ENCODE measurements at regions not wholly inside any gene's neighbourhood (a gene's known extent, or its start where the extent isn't known, plus 50 kb on each side); places are given as distances from the start of the nearest gene placed in this dataset.

DNA sequence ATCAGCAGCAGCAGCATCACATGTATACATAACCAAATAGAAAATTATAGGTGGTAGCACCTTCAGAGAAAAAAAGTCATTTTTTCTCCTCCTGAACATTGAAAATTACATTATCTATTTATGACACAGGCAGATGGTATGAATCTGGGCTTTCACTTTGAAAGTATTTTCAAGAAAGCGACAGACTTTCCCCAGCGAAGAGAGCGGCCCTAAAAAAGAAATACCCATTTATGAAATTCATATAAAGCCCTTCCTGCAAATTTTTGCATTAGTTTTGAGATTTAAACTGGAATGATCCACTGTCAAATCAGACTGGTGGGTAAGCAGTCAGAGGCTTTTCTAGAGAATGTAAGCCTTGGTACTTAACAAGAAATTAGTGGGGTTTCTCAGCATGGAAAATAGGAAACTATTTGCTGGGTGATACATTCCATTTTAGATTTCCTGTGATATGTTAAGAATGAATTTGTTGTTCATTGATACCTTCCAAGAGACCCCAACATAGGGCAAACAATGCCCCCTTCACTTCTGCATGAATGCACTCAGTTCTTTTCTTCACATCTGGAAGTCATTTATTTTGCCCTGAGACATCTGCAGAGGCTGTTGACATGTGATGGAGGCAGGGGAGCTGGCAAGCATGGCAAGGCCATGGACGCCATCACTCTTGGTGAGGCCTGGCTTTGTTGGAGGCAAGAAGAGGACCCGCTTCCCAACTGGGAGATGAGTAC, 147.0 kb downstream of the LINC00237 start:
- H3K4me3 ChIP-seq (ENCODE audit: insufficient read depth, low read depth, low read length): no peak overlapping the region
- DNase-seq (ENCODE audit: low read depth): no peak
- FAIRE-seq: no peak
- H2AFZ ChIP-seq (ENCODE audit: low read depth, low read length): no peak overlapping the region
- no peaks in the 10 kb centered on the region for H3K36me3 Mint-ChIP-seq (ENCODE audit: low read depth, unreplicated experiment)
- no peak overlapping the region for H3K27ac Mint-ChIP-seq (ENCODE audit: unreplicated experiment)
- no peak for TF ChIP-seq EZH2 (IDR thresholded peaks at IDR 0.05; ENCODE audit: insufficient read depth, low read length)
- TF ChIP-seq, protein P1, sequence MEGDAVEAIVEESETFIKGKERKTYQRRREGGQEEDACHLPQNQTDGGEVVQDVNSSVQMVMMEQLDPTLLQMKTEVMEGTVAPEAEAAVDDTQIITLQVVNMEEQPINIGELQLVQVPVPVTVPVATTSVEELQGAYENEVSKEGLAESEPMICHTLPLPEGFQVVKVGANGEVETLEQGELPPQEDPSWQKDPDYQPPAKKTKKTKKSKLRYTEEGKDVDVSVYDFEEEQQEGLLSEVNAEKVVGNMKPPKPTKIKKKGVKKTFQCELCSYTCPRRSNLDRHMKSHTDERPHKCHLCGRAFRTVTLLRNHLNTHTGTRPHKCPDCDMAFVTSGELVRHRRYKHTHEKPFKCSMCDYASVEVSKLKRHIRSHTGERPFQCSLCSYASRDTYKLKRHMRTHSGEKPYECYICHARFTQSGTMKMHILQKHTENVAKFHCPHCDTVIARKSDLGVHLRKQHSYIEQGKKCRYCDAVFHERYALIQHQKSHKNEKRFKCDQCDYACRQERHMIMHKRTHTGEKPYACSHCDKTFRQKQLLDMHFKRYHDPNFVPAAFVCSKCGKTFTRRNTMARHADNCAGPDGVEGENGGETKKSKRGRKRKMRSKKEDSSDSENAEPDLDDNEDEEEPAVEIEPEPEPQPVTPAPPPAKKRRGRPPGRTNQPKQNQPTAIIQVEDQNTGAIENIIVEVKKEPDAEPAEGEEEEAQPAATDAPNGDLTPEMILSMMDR (IDR thresholded peaks at IDR 0.05; ENCODE audit: insufficient read depth, low read depth, low read length): no peak
- H4K20me1 ChIP-seq (ENCODE audit: insufficient read depth, low read length): no peaks in the 10 kb centered on the region
- H3K27me3 Mint-ChIP-seq (ENCODE audit: low read depth, unreplicated experiment): peaks cover 8% of the 10 kb centered on the region
- no peak overlapping the region for H3K4me2 ChIP-seq (ENCODE audit: low read length)
- no peaks in the 10 kb centered on the region for H3K36me3 ChIP-seq (ENCODE audit: insufficient read depth, low read length)
- no peaks in the 10 kb centered on the region for H3K79me2 ChIP-seq (ENCODE audit: insufficient read depth, low read length)
- no peaks in the 10 kb centered on the region for H3K4me1 Mint-ChIP-seq (ENCODE audit: low read depth, unreplicated experiment)
- no peak overlapping the region for H3K9ac ChIP-seq (ENCODE audit: low read length)
- H3K4me1 ChIP-seq (ENCODE audit: insufficient read depth, low read length): no peaks in the 10 kb centered on the region
- H3K27ac ChIP-seq (ENCODE audit: low read depth, low read length): no peak overlapping the region
- H3K4me3 Mint-ChIP-seq (ENCODE audit: unreplicated experiment): no peak overlapping the region
- H3K9me3 Mint-ChIP-seq (ENCODE audit: unreplicated experiment): no peaks in the 10 kb centered on the region
- no peaks in the 10 kb centered on the region for H3K27me3 ChIP-seq (ENCODE audit: insufficient read depth, low read length)
- peaks cover 4% of the 10 kb centered on the region for H3K9me3 ChIP-seq (ENCODE audit: insufficient read depth, low read depth, low read length)

- peaks cover 10% of the 10 kb centered on the region for H3K27me3 Mint-ChIP-seq (ENCODE audit: low read depth, unreplicated experiment)
- no peaks in the 10 kb centered on the region for H3K4me1 Mint-ChIP-seq (ENCODE audit: low read depth, unreplicated experiment)
- H3K27ac Mint-ChIP-seq (ENCODE audit: unreplicated experiment): no peak overlapping the region
- no peak for DNase-seq (ENCODE audit: low read depth)
- no peak overlapping the region for H2AFZ ChIP-seq (ENCODE audit: low read depth, low read length)
- H3K9me3 ChIP-seq (ENCODE audit: insufficient read depth, low read depth, low read length): peaks cover 2% of the 10 kb centered on the region
- H3K79me2 ChIP-seq (ENCODE audit: insufficient read depth, low read length): no peaks in the 10 kb centered on the region
- H3K36me3 Mint-ChIP-seq (ENCODE audit: low read depth, unreplicated experiment): no peaks in the 10 kb centered on the region
- H4K20me1 ChIP-seq (ENCODE audit: insufficient read depth, low read length): no peaks in the 10 kb centered on the region
- FAIRE-seq: no peak
- no peaks in the 10 kb centered on the region for H3K27me3 ChIP-seq (ENCODE audit: insufficient read depth, low read length)
- no peaks in the 10 kb centered on the region for H3K4me1 ChIP-seq (ENCODE audit: insufficient read depth, low read length)
- H3K9ac ChIP-seq (ENCODE audit: low read length): no peak overlapping the region
- H3K4me2 ChIP-seq (ENCODE audit: low read length): no peak overlapping the region
- no peak overlapping the region for H3K4me3 ChIP-seq (ENCODE audit: insufficient read depth, low read depth, low read length)
- TF ChIP-seq, protein P1 (IDR thresholded peaks at IDR 0.05; ENCODE audit: insufficient read depth, low read depth, low read length): no peak
- no peak for TF ChIP-seq EZH2 (IDR thresholded peaks at IDR 0.05; ENCODE audit: insufficient read depth, low read length)
- H3K4me3 Mint-ChIP-seq (ENCODE audit: unreplicated experiment): no peak overlapping the region
- H3K9me3 Mint-ChIP-seq (ENCODE audit: unreplicated experiment): peaks cover 2% of the 10 kb centered on the region
- H3K36me3 ChIP-seq (ENCODE audit: insufficient read depth, low read length): no peaks in the 10 kb centered on the region
- no peak overlapping the region for H3K27ac ChIP-seq (ENCODE audit: low read depth, low read length)
These were observed 149.6 kb downstream of the LINC00237 start for GRCh38 chr20:20956513-20956931.

- Mint-ChIP-seq H3K9me3 (ENCODE audit: unreplicated experiment) (peaks cover 2% of the 10 kb centered on the region), H3K4me1 (ENCODE audit: low read depth, unreplicated experiment) (no peaks in the 10 kb centered on the region), H3K27me3 (ENCODE audit: low read depth, unreplicated experiment) (peaks cover 10% of the 10 kb centered on the region), H3K36me3 (ENCODE audit: low read depth, unreplicated experiment) (no peaks in the 10 kb centered on the region), H3K4me3 (ENCODE audit: unreplicated experiment) (no peak overlapping the region), H3K27ac (ENCODE audit: unreplicated experiment) (no peak overlapping the region)
- H3K79me2 ChIP-seq (ENCODE audit: insufficient read depth, low read length): no peaks in the 10 kb centered on the region
- no peaks in the 10 kb centered on the region for H3K4me1 ChIP-seq (ENCODE audit: insufficient read depth, low read length)
- FAIRE-seq: no peak
- H3K27me3 ChIP-seq (ENCODE audit: insufficient read depth, low read length): no peaks in the 10 kb centered on the region
- TF ChIP-seq EZH2 (IDR thresholded peaks at IDR 0.05; ENCODE audit: insufficient read depth, low read length): no peak
- TF ChIP-seq, protein P1 (IDR thresholded peaks at IDR 0.05; ENCODE audit: insufficient read depth, low read depth, low read length): no peak
- H4K20me1 ChIP-seq (ENCODE audit: insufficient read depth, low read length): no peaks in the 10 kb centered on the region
- H2AFZ ChIP-seq (ENCODE audit: low read depth, low read length): no peak overlapping the region
- H3K4me2 ChIP-seq (ENCODE audit: low read length): no peak overlapping the region
- H3K27ac ChIP-seq (ENCODE audit: low read depth, low read length): no peak overlapping the region
- no peak overlapping the region for H3K4me3 ChIP-seq (ENCODE audit: insufficient read depth, low read depth, low read length)
- no peaks in the 10 kb centered on the region for H3K36me3 ChIP-seq (ENCODE audit: insufficient read depth, low read length)
- H3K9me3 ChIP-seq (ENCODE audit: insufficient read depth, low read depth, low read length): peaks cover 6% of the 10 kb centered on the region
- H3K9ac ChIP-seq (ENCODE audit: low read length): no peak overlapping the region
- no peak for DNase-seq (ENCODE audit: low read depth)
These were observed 150.3 kb downstream of the LINC00237 start for GRCh38 chr20:20955892-20956291.
